Neuronal stem cell (in vitro differentiated cells): ENCODE measurements at regions not wholly inside any gene's neighbourhood (a gene's known extent, or its start where the extent isn't known, plus 50 kb on each side); places are given as distances from the start of the nearest gene placed in this dataset.

ENCODE experiments used
- DNase-seq: peaks from one replicate; pipeline ENCODE4 v3.0.0-alpha.2; 2013; ENCODE audit warnings: low spot score
- H2AFZ ChIP-seq: one replicate; pipeline ENCODE4 v1.6.1; 2013; ENCODE audit warnings: mild to moderate bottlenecking, low read length, inconsistent platforms
- H2AK5ac ChIP-seq: 2 replicates; pipeline ENCODE4 v1.6.1; 2013; ENCODE audit warnings: low read depth, mild to moderate bottlenecking, inconsistent platforms, low read length, moderate library complexity, mixed read lengths
- H2BK120ac ChIP-seq: 2 replicates; pipeline ENCODE4 v1.6.1; 2013; ENCODE audit warnings: low read depth, mild to moderate bottlenecking, inconsistent platforms, low read length, moderate library complexity, mixed read lengths
- H2BK12ac ChIP-seq: one replicate; pipeline ENCODE4 v1.6.1; 2013; ENCODE audit warnings: low read length, inconsistent platforms
- H2BK15ac ChIP-seq: 2 replicates; pipeline ENCODE4 v1.6.1; 2013; ENCODE audit warnings: mild to moderate bottlenecking, low read length, inconsistent platforms, mixed read lengths
- H2BK5ac ChIP-seq: one replicate; pipeline ENCODE4 v1.6.1; 2013; ENCODE audit warnings: inconsistent platforms, mild to moderate bottlenecking, low read length, moderate library complexity
- H3K14ac ChIP-seq: one replicate; pipeline ENCODE4 v1.6.1; 2013; ENCODE audit warnings: low read length, inconsistent platforms
- H3K18ac ChIP-seq: 2 replicates; pipeline ENCODE4 v1.6.1; 2013; ENCODE audit warnings: low read length, inconsistent platforms
- H3K23ac ChIP-seq: 2 replicates; pipeline ENCODE4 v1.6.1; 2013; ENCODE audit warnings: low read depth, mild to moderate bottlenecking, mixed read lengths, low read length, inconsistent platforms; ENCODE audit not compliant: poor library complexity
- H3K27ac ChIP-seq: replicated peaks from 3 replicates; pipeline ENCODE4 v1.5.1; 2013; ENCODE audit warnings: low read length, inconsistent platforms
- H3K27me3 ChIP-seq, 3 experiments: 2 replicates each; pipeline ENCODE4 v1.6.1; 2013; ENCODE audit warnings: low read length in 3 of 3, mild to moderate bottlenecking in 2 of 3, inconsistent platforms in 1 of 3, low read depth in 1 of 3, mixed read lengths in 1 of 3, moderate library complexity in 1 of 3; ENCODE audit not compliant: control insufficient read depth in 3 of 3, insufficient read depth in 3 of 3
- H3K36me3 ChIP-seq, 2 donors: replicated peaks in 1 of 2; 2 replicates each; pipeline ENCODE4 v1.6.1; 2013; ENCODE audit warnings: low read length in 2 of 2; ENCODE audit not compliant: control insufficient read depth in 2 of 2, insufficient read depth in 2 of 2
- H3K4ac ChIP-seq: 2 replicates; pipeline ENCODE4 v1.6.1; 2013; ENCODE audit warnings: inconsistent platforms, mild to moderate bottlenecking, low read length, moderate library complexity
- H3K4me1 ChIP-seq, 2 donors: 1 replicate in 1 of 2; 2 replicates in 1 of 2; pipeline ENCODE4 v1.6.1; 2013; ENCODE audit warnings: low read length in 2 of 2, low read depth in 1 of 2; ENCODE audit not compliant: control insufficient read depth in 2 of 2, insufficient read depth in 1 of 2
- H3K4me2 ChIP-seq: one replicate; pipeline ENCODE4 v1.6.1; 2013; ENCODE audit warnings: mild to moderate bottlenecking, low read length, inconsistent platforms; ENCODE audit not compliant: insufficient read depth, poor library complexity, severe bottlenecking
- H3K4me3 ChIP-seq, 2 donors: 2 replicates each; pipeline ENCODE4 v1.5.1; 2013; ENCODE audit warnings: low read length in 2 of 2, mild to moderate bottlenecking in 2 of 2, inconsistent platforms in 1 of 2, moderate library complexity in 1 of 2
- H3K79me1 ChIP-seq: one replicate; pipeline ENCODE4 v1.6.1; 2013; ENCODE audit warnings: low read depth, mild to moderate bottlenecking, inconsistent platforms, low read length, moderate library complexity
- H3K9ac ChIP-seq: one replicate; pipeline ENCODE4 v1.6.1; 2013; ENCODE audit warnings: mild to moderate bottlenecking, low read depth, low read length, inconsistent platforms; ENCODE audit not compliant: poor library complexity
- H3K9me3 ChIP-seq, 2 donors: replicated peaks in 1 of 2; 2 replicates each; pipeline versions ENCODE3 to v1.6.1; 2013; ENCODE audit warnings: low read length in 2 of 2, mild to moderate bottlenecking in 2 of 2, inconsistent platforms in 1 of 2, low read depth in 1 of 2, mixed read lengths in 1 of 2, moderate library complexity in 1 of 2; ENCODE audit not compliant: control insufficient read depth in 2 of 2, insufficient read depth in 1 of 2
- H4K8ac ChIP-seq: one replicate; pipeline ENCODE4 v1.6.1; 2013; ENCODE audit warnings: low read depth, mild to moderate bottlenecking, inconsistent platforms, low read length, moderate library complexity
- H4K91ac ChIP-seq: one replicate; pipeline ENCODE4 v1.6.1; 2013; ENCODE audit warnings: low read length, low read depth, mild to moderate bottlenecking, inconsistent platforms; ENCODE audit not compliant: poor library complexity
- WGBS, 2 donors: extraction: QIAGEN DNeasy Blood & Tissue Kit; methylation state at CpG; one replicate each; pipeline ENCODE4 v1.1.7; 2013; ENCODE audit warnings: missing lambda C conversion rate in 2 of 2, mixed read lengths in 1 of 2; ENCODE audit not compliant: insufficient read length in 2 of 2, insufficient replicate concordance in 1 of 2; ENCODE audit errors: extremely low coverage in 2 of 2; 5-methylcytosine and 5-hydroxymethylcytosine counted together

DNA sequence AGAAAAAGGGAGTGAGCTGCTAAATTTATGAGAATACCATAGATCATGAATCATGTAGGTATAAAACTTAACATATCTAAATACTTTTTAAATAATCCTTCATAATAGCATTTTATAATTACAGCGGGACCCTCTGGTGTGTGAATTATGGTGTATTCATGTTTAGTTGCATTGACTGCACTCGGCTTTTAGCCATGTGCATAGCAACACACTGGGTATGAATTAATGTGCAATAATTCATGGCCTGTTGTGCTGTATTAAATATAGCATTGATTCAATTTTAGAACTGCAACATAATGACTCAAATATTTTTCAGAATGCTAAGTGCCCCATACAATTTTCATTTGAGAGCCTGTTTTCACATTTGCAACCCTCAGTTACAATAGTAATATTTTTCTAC is 249.6 kb upstream of the G2E3 start:
- Histone ChIP-seq H3K9me3 (no peaks in the 10 kb centered on the region), H3K4me2 (no peak overlapping the region), H2BK5ac (no peak overlapping the region), H3K9ac (no peak overlapping the region), H2BK15ac (no peak overlapping the region), H3K27me3 (no peaks in the 10 kb centered on the region), H3K4me1 (peaks cover 0 to 2% of the 10 kb centered on the region in 2 donors), H2AFZ (no peak overlapping the region), H2BK12ac (no peak overlapping the region), H2BK120ac (no peak overlapping the region), H3K18ac (no peak overlapping the region), H4K8ac (no peak overlapping the region), H4K91ac (no peak overlapping the region), H3K4ac (no peak overlapping the region), H2AK5ac (no peak overlapping the region), H3K27ac (no peak overlapping the region), H3K14ac (no peak overlapping the region), H3K36me3 (no peaks in the 10 kb centered on the region), H3K23ac (no peak overlapping the region), H3K79me1 (no peaks in the 10 kb centered on the region), H3K4me3 (no peak overlapping the region)
- DNase-seq = no peak
- no CpG with 5 or more reads among the region's 2 CpGs for WGBS, 2 donors

DNA sequence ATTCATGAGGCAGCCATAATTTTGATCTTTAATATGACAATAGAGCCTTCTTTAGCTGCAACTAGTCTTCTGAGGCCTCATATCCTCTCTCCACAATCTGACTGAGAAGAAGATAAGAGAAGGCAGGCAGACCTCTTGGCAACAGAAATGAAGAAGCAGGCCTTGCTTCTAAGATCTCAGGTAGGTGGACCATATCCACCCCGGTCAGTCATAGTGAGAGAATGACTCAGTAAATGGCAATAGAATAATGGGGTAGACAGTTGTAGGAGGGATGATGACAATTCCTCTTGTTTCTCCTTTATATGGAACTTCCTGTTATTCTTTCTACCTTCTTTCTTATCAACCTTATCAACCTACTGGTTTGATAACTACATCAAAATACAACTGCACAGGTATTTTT is 246.7 kb upstream of the G2E3 start:
- H3K4me1 ChIP-seq = no peaks in the 10 kb centered on the region
- no peak overlapping the region for H4K8ac ChIP-seq
- H3K4me2 ChIP-seq = no peak overlapping the region
- no peak overlapping the region for H2BK120ac ChIP-seq
- H3K9me3 ChIP-seq = no peaks in the 10 kb centered on the region
- H3K23ac ChIP-seq = no peak overlapping the region
- no peak overlapping the region for H2AFZ ChIP-seq
- H2AK5ac ChIP-seq = no peak overlapping the region
- H3K4me3 ChIP-seq = no peak overlapping the region
- H3K18ac ChIP-seq = no peak overlapping the region
- DNase-seq = no peak
- H4K91ac ChIP-seq = no peak overlapping the region
- no peak overlapping the region for H2BK15ac ChIP-seq
- H3K4ac ChIP-seq = no peak overlapping the region
- H3K9ac ChIP-seq = no peak overlapping the region
- H3K14ac ChIP-seq = no peak overlapping the region
- no peaks in the 10 kb centered on the region for H3K27me3 ChIP-seq
- H3K79me1 ChIP-seq = no peaks in the 10 kb centered on the region
- H2BK12ac ChIP-seq = no peak overlapping the region
- H3K36me3 ChIP-seq = no peaks in the 10 kb centered on the region
- no peak overlapping the region for H3K27ac ChIP-seq
- WGBS, 2 donors = no CpG with 5 or more reads among the region's 1 CpG
- H2BK5ac ChIP-seq = no peak overlapping the region

DNA sequence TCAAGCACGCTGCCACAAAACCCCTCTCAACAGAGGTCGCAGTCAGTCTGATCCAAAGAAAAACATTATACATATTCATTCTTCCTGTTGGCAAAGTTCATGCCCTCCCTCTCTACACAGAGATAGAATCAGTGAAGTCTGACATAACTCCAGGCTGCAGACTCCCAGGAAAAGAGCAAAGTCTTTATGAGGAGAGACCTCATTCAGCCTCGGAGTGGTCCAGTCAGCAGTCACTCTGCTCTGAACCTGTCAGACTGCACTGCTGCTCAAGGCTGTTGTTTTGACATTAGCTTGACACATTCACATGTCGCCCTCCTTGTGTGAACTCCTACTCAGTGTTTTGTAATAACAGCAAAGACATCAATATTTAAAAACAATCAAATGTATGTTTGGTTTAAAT is 241.2 kb upstream of the G2E3 start:
- Histone ChIP-seq H2AFZ (peak overlapping the region; percentile 4), H3K23ac (no peak overlapping the region), H3K4me2 (no peak overlapping the region), H4K91ac (no peak overlapping the region), H3K14ac (no peak overlapping the region), H3K9ac (no peak overlapping the region), H2BK5ac (no peak overlapping the region), H2BK120ac (no peak overlapping the region), H3K4me1 (peaks cover 0 to 2% of the 10 kb centered on the region in 2 donors), H3K27me3 (no peaks in the 10 kb centered on the region), H3K18ac (no peak overlapping the region), H3K4me3 (no peak overlapping the region), H3K36me3 (no peaks in the 10 kb centered on the region), H3K27ac (no peak overlapping the region), H2BK12ac (no peak overlapping the region), H3K79me1 (no peaks in the 10 kb centered on the region), H3K9me3 (no peaks in the 10 kb centered on the region), H2BK15ac (no peak overlapping the region), H2AK5ac (no peak overlapping the region), H3K4ac (no peak overlapping the region), H4K8ac (no peak overlapping the region)
- no CpG with 5 or more reads among the region's 4 CpGs for WGBS, 2 donors
- DNase-seq = no peak

DNA sequence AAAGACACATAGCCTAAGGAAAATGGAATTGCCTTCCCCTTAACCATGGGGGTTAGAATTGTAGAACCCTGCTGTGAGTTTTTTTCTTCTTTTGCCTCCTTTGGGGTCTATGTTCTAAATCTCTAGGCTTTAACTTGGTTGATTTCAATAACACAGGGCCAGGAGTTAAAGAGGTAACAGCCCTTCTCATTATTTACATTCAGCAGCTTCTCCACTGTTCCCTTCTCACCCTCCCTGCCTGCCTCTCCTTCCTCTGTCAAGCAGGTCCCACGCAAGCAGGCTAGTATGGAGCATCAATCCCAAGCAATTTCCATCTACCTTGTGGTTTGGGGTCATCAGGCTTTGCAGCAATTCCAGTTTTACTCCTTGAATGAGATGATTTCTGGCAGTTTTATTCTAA is 236.1 kb upstream of the G2E3 start:
- Histone ChIP-seq H3K4me2 (no peak overlapping the region), H3K79me1 (no peaks in the 10 kb centered on the region), H3K27me3 (no peaks in the 10 kb centered on the region), H3K18ac (no peak overlapping the region), H3K4me3 (no peak overlapping the region), H2AFZ (no peak overlapping the region), H2BK12ac (no peak overlapping the region), H3K9ac (no peak overlapping the region), H2BK120ac (no peak overlapping the region), H3K4me1 (peaks cover 0 to 1% of the 10 kb centered on the region in 2 donors), H3K4ac (no peak overlapping the region), H3K9me3 (no peaks in the 10 kb centered on the region), H3K23ac (no peak overlapping the region), H2BK5ac (no peak overlapping the region), H3K14ac (no peak overlapping the region), H4K91ac (no peak overlapping the region), H3K36me3 (no peaks in the 10 kb centered on the region), H2AK5ac (no peak overlapping the region), H4K8ac (no peak overlapping the region), H3K27ac (no peak overlapping the region), H2BK15ac (no peak overlapping the region)
- DNase-seq = no peak
- no CpG with 5 or more reads among the region's 1 CpG for whole genome bisulfite sequencing, 2 donors
